Gastrocnemius medialis (tissue), 4 donors: ENCODE measurements at regions not wholly inside any gene's neighbourhood (a gene's known extent, or its start where the extent isn't known, plus 50 kb on each side); places are given as distances from the start of the nearest gene placed in this dataset.

Experiments
- ATAC-seq, 2 donors: fragments of 150-250 bp; one replicate each; pipeline ENCODE4 v1.9.1; 2016
- DNase-seq, 2 donors: peaks; one replicate each; pipeline ENCODE4 v3.0.0-alpha.2; 2019
- H3K27ac ChIP-seq, 4 donors: fragments of 200-600 bp; sonication (generic); 1 replicate in 1 of 4; 2 replicates in 3 of 4; pipeline ENCODE4 v1.5.1; 2016 to 2018; ENCODE audit warnings: mild to moderate bottlenecking in 2 of 4, moderate library complexity in 1 of 4
- H3K27me3 ChIP-seq, 3 donors: fragments of 200-600 bp; sonication (generic) in 2 of 3; 1 replicate in 1 of 3; 2 replicates in 2 of 3; pipeline versions ENCODE4 v1.5.1 to v1.6.0; 2016 to 2019; ENCODE audit warnings: mild to moderate bottlenecking in 1 of 3, moderate library complexity in 1 of 3
- H3K36me3 ChIP-seq, 2 donors: fragments of 200-600 bp; sonication (generic) in 1 of 2; one replicate each; pipeline ENCODE4 v1.5.1; 2017 to 2018
- H3K4me1 ChIP-seq, 2 donors: fragments of 200-600 bp; sonication (generic) in 1 of 2; one replicate each; pipeline ENCODE4 v1.5.1; 2016 to 2017; ENCODE audit warnings: mild to moderate bottlenecking in 2 of 2
- H3K4me3 ChIP-seq, 4 donors: fragments of 200-600 bp; sonication (generic) in 3 of 4; 1 replicate in 1 of 4; 2 replicates in 3 of 4; pipeline ENCODE4 v1.5.1; 2016 to 2019; ENCODE audit warnings: mild to moderate bottlenecking in 2 of 4
- H3K9me3 ChIP-seq, 3 donors: fragments of 200-600 bp; sonication (generic) in 2 of 3; 1 replicate in 1 of 3; 2 replicates in 2 of 3; pipeline ENCODE4 v1.5.1; 2016 to 2019
- POLR2A ChIP-seq, 2 donors: fragments of 450-650 bp; IDR thresholded peaks; one replicate each; pipeline ENCODE4 v1.6.1; 2017; ENCODE audit warnings: antibody characterized with exemption in 2 of 2, mild to moderate bottlenecking in 2 of 2, moderate library complexity in 2 of 2
- in situ Hi-C, 4 donors: fragments of 200-750 bp; cut with MboI; loops; one replicate each; pipeline versions ENCODE4 v1.15.0 to v1.8.0; 2017; ENCODE audit warnings: low sequenced_read_pairs in 4 of 4
- intact Hi-C: fragments of 100-400 bp; cut with DNase I; formaldehyde crosslinking; loops from one replicate; pipeline ENCODE4 v1.15.1; 2023; ENCODE audit warnings: low total_unique reads
- TF ChIP-seq, protein P1 (sequence below), 5 experiments: fragments of 450-650 bp in 3 of 5; fragments of 200-600 bp in 2 of 5; sonication (generic) in 2 of 5; IDR thresholded peaks in 4 of 5; conservative IDR thresholded peaks in 1 of 5; 1 replicate in 4 of 5; 2 replicates in 1 of 5; pipeline ENCODE4 v1.5.1; 2016 to 2019; ENCODE audit warnings: antibody characterized with exemption in 5 of 5, mild to moderate bottlenecking in 3 of 5, moderate library complexity in 3 of 5

DNA sequence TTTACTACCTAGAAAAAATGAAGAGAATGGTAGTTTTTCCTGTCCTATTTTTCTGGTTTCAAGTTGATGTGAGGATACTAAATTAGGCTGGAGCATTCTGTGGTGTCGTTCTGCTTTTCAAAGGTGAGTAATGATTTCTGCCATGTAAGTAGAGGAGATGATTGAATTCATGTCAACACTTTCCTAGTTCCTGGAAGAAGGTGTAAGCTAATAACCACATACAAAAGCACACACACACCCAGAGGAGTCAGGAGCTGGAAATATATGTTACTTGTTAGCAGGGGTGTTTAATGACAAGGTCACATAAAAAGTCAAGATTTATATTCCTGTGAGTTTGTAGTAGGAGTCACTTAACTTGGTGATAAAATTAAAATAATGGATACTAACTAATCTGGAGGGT is 172.1 kb downstream of the TMX3 start:
- TF ChIP-seq POLR2A (IDR thresholded peaks at IDR 0.05): no peak
- TF ChIP-seq, protein P1, sequence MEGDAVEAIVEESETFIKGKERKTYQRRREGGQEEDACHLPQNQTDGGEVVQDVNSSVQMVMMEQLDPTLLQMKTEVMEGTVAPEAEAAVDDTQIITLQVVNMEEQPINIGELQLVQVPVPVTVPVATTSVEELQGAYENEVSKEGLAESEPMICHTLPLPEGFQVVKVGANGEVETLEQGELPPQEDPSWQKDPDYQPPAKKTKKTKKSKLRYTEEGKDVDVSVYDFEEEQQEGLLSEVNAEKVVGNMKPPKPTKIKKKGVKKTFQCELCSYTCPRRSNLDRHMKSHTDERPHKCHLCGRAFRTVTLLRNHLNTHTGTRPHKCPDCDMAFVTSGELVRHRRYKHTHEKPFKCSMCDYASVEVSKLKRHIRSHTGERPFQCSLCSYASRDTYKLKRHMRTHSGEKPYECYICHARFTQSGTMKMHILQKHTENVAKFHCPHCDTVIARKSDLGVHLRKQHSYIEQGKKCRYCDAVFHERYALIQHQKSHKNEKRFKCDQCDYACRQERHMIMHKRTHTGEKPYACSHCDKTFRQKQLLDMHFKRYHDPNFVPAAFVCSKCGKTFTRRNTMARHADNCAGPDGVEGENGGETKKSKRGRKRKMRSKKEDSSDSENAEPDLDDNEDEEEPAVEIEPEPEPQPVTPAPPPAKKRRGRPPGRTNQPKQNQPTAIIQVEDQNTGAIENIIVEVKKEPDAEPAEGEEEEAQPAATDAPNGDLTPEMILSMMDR (IDR thresholded peaks at IDR 0.05 in 4 of 5, conservative IDR thresholded peaks at IDR 0.05 in 1 of 5): no peak
- H3K27ac ChIP-seq: no peak overlapping the region
- no peaks in the 10 kb centered on the region for H3K36me3 ChIP-seq
- H3K9me3 ChIP-seq: no peaks in the 10 kb centered on the region
- in situ Hi-C loops (no loop called here), intact Hi-C loops (no loop called here)
- no peaks in the 10 kb centered on the region for H3K4me1 ChIP-seq
- H3K27me3 ChIP-seq: no peaks in the 10 kb centered on the region
- DNase-seq (no peak), ATAC-seq (no peak)
- no peak overlapping the region for H3K4me3 ChIP-seq

DNA sequence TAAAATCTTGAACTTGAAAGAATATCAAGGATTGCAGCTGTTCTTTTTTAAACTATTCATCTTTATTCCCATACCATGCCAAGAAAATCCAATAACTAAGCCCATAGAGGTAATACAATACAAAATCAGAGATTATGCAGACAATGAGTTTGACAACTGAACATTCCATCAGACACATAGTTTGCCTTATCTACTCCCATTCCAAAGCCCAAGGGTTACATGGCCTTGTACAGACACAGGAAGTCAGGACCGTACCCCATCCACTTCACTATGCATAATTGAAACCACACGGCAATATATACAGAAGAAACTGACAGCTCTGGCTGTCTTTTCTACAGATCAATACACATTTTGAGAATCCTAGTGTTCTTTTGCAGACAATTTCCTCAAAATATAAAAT is 181.3 kb downstream of the TMX3 start:
- Histone ChIP-seq H3K4me1 (no peaks in the 10 kb centered on the region), H3K27ac (no peak overlapping the region), H3K9me3 (no peaks in the 10 kb centered on the region), H3K4me3 (no peak overlapping the region), H3K27me3 (no peaks in the 10 kb centered on the region), H3K36me3 (no peaks in the 10 kb centered on the region)
- no peak for DNase-seq
- intact Hi-C loops: no loop called here
- TF ChIP-seq POLR2A (IDR thresholded peaks at IDR 0.05): no peak
- TF ChIP-seq, protein P1 (IDR thresholded peaks at IDR 0.05 in 4 of 5, conservative IDR thresholded peaks at IDR 0.05 in 1 of 5): no peak
- no peak for ATAC-seq
- in situ Hi-C loops: no loop called here

DNA sequence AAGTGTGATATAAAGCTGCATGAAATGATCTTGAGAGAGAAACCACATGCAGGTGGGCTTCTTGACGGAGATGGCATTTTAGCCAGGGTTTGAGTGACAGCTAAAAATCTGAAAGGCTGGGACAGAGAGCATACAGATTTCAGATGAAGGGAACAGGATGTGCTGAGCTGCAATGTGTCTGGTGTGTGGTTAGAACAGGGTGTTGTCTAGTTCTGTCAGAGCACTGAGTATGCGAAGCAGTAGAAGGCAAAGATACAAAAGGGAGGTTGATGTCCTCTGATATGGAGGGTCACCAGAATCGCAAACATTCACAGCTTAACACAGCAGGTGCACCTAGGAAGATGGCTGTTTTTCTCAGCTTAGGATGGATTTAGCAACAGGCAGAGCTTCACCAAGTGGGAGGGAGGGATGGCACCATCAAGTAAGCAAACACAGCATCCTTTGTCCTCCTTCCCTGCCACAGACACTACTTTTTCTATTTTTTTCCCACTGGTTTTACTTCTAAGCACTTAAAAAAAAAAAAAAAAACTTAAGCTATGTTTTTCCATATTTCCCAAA is 182.5 kb downstream of the TMX3 start:
- no peak overlapping the region for H3K4me3 ChIP-seq
- H3K4me1 ChIP-seq: no peaks in the 10 kb centered on the region
- intact Hi-C loops (no loop called here), in situ Hi-C loops (no loop called here)
- DNase-seq: no peak
- TF ChIP-seq, protein P1 (IDR thresholded peaks at IDR 0.05 in 4 of 5, conservative IDR thresholded peaks at IDR 0.05 in 1 of 5): no peak
- TF ChIP-seq POLR2A (IDR thresholded peaks at IDR 0.05): no peak
- ATAC-seq: no peak
- H3K36me3 ChIP-seq: no peaks in the 10 kb centered on the region
- no peaks in the 10 kb centered on the region for H3K9me3 ChIP-seq
- no peak overlapping the region for H3K27ac ChIP-seq
- no peaks in the 10 kb centered on the region for H3K27me3 ChIP-seq

DNA sequence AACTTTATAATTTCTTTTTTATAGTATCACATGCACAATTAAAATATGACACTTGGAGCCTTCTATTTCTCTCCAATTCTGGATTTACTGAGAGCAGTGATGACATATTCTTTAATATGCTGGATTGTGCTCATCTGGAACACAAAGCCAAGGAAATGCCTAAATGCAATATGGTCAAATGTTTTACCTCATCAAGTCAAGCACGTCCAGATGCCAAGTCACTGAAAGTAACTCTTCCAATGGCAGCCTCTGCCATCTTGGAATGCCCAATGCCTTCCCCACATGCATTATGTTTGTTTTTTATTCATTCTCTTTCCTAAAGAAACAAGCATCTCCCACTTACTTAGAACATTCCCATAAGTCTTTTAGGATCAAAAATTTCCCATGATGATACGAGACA is 189.8 kb downstream of the TMX3 start:
- no peaks in the 10 kb centered on the region for H3K27me3 ChIP-seq
- no peak overlapping the region for H3K4me3 ChIP-seq
- H3K4me1 ChIP-seq: no peaks in the 10 kb centered on the region
- TF ChIP-seq POLR2A (IDR thresholded peaks at IDR 0.05): no peak
- TF ChIP-seq, protein P1 (IDR thresholded peaks at IDR 0.05 in 4 of 5, conservative IDR thresholded peaks at IDR 0.05 in 1 of 5): no peak
- ATAC-seq (no peak), DNase-seq (no peak)
- intact Hi-C loops (loop anchor here (10.0 kb wide), 1 partner anchor 1110 kb away; no protein-coding TSS in a partner anchor), in situ Hi-C loops (no loop called here)
- H3K9me3 ChIP-seq: no peaks in the 10 kb centered on the region
- H3K36me3 ChIP-seq: no peaks in the 10 kb centered on the region
- no peak overlapping the region for H3K27ac ChIP-seq
